T-helper 17 cell (primary cell): ENCODE measurements at regions not wholly inside any gene's neighbourhood (a gene's known extent, or its start where the extent isn't known, plus 50 kb on each side); places are given as distances from the start of the nearest gene placed in this dataset.
"Not testable (repeated sequence)": the region's sequence is repeated elsewhere in the genome, so short reads cannot be mapped to it uniquely, and the experiment has no call there.

ENCODE experiments used
- ATAC-seq: fragments of 150-1000 bp; cut with Tn5 transposase; 2 replicates; pipeline ENCODE4 v1.10.0; 2021; ENCODE audit warnings: mild to moderate bottlenecking, moderate library complexity
- DNase-seq, 3 donors: peaks; one replicate each; pipeline versions ENCODE4 v3.0.0 to v3.0.0-alpha.2; 2020 to 2021
- H3K9me3 ChIP-seq: one replicate; pipeline ENCODE4 v1.7.0; 2013; ENCODE audit warnings: low read length, mild to moderate bottlenecking; ENCODE audit not compliant: control insufficient read depth, poor library complexity, severe bottlenecking
- H3K27ac Mint-ChIP-seq: one replicate; pipeline ENCODE4 v1.8.0; 2022; ENCODE audit warnings: mild to moderate bottlenecking, moderate library complexity, mixed read lengths
- H3K27me3 Mint-ChIP-seq: one replicate; pipeline ENCODE4 v1.8.0; 2022; ENCODE audit warnings: mixed read lengths
- H3K36me3 Mint-ChIP-seq: one replicate; pipeline ENCODE4 v1.8.0; 2022; ENCODE audit warnings: low read depth, mixed read lengths
- H3K4me1 Mint-ChIP-seq: one replicate; pipeline ENCODE4 v1.8.0; 2022; ENCODE audit warnings: mild to moderate bottlenecking, mixed read lengths
- H3K4me3 Mint-ChIP-seq: one replicate; pipeline ENCODE4 v1.8.0; 2022; ENCODE audit warnings: mild to moderate bottlenecking, moderate library complexity, mixed read lengths

GRCh38 chr7:143704813-143705212 lies 52.7 kb downstream of the CTAGE6 start:
- H3K4me1 Mint-ChIP-seq, H3K9me3 ChIP-seq, ATAC-seq, H3K27ac Mint-ChIP-seq, DNase-seq, H3K4me3 Mint-ChIP-seq, H3K36me3 Mint-ChIP-seq, H3K27me3 Mint-ChIP-seq: not testable (repeated sequence)

GRCh38 chr7:143700759-143701699 lies 56.5 kb downstream of the CTAGE6 start:
- DNase-seq, H3K27me3 Mint-ChIP-seq, H3K9me3 ChIP-seq, H3K27ac Mint-ChIP-seq, H3K36me3 Mint-ChIP-seq, H3K4me1 Mint-ChIP-seq, H3K4me3 Mint-ChIP-seq: not testable (repeated sequence)
- peak; percentile 100 for ATAC-seq
